Astrocyte of the spinal cord (primary cell): ENCODE measurements at regions not wholly inside any gene's neighbourhood (a gene's known extent, or its start where the extent isn't known, plus 50 kb on each side); places are given as distances from the start of the nearest gene placed in this dataset.

Experiments used
- DNase-seq: peaks from one replicate; pipeline ENCODE4 v3.0.0; 2011; ENCODE audit warnings: low read depth, low spot score
- H3K4me3 ChIP-seq: 2 replicates; pipeline ENCODE4 v1.5.1; 2011; ENCODE audit warnings: low read depth, mild to moderate bottlenecking, low read length, moderate library complexity
- in situ Hi-C: cut with HindIII; loops from 2 replicates; pipeline ENCODE4 v1.10.0; 2017; ENCODE audit warnings: low sequenced_read_pairs
- TF ChIP-seq, protein P1 (sequence below): IDR thresholded peaks from 2 replicates; pipeline ENCODE4 v1.5.1; 2012; ENCODE audit warnings: low read depth, mild to moderate bottlenecking, low read length, inconsistent platforms

- TF ChIP-seq, protein P1, sequence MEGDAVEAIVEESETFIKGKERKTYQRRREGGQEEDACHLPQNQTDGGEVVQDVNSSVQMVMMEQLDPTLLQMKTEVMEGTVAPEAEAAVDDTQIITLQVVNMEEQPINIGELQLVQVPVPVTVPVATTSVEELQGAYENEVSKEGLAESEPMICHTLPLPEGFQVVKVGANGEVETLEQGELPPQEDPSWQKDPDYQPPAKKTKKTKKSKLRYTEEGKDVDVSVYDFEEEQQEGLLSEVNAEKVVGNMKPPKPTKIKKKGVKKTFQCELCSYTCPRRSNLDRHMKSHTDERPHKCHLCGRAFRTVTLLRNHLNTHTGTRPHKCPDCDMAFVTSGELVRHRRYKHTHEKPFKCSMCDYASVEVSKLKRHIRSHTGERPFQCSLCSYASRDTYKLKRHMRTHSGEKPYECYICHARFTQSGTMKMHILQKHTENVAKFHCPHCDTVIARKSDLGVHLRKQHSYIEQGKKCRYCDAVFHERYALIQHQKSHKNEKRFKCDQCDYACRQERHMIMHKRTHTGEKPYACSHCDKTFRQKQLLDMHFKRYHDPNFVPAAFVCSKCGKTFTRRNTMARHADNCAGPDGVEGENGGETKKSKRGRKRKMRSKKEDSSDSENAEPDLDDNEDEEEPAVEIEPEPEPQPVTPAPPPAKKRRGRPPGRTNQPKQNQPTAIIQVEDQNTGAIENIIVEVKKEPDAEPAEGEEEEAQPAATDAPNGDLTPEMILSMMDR = no peak
- H3K4me3 ChIP-seq = no peak overlapping the region
- peak; percentile 18 for DNase-seq
- in situ Hi-C loops = no loop called here
Measured at GRCh38 chrX:40952855-40953254, 132.4 kb upstream of the USP9X start.

DNA sequence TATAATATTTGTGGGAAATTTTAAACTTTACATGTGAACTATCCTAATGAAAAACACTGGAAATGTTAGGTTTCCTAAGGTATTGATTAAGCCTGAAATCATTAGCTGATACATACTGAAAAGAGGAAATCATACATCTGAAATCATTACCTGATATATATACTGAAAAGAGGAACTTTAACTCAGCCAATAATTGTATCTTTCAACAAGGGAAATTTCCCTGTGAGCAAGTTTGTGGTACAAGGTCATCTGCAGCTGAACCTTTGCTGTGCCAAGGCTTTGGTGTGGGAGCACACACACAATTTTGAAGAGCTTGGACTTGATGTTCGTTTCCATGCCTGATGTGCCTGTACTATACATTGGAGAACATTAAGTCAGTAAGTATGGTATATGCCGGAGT lies 131.9 kb upstream of the USP9X start:
- H3K4me3 ChIP-seq = no peak overlapping the region
- TF ChIP-seq, protein P1 = no peak
- in situ Hi-C loops = no loop called here
- DNase-seq = no peak

DNA sequence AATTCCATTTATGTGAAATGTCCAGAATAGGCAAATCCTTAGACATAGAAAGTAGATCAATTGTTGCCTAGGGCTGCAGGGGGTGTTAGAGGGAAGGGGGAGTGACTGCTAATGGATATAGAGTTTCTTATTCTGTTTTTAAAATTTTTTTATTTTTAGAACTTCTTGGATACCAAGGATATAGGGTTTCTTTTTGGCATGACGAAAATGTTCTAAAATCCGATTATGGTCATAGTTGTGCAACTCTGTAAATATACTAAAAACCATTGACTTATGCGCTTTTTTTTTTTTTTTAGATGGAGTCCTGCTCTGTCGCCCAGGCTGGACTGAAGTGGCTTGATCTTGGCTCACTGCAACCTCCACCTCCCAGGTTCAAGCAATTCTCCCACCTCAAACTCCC lies 125.2 kb upstream of the USP9X start:
- in situ Hi-C loops = no loop called here
- TF ChIP-seq, protein P1 = no peak
- no peak for DNase-seq
- no peak overlapping the region for H3K4me3 ChIP-seq

- in situ Hi-C loops = no loop called here
- TF ChIP-seq, protein P1 = no peak
- no peak for DNase-seq
- H3K4me3 ChIP-seq = no peak overlapping the region
Measured at GRCh38 chrX:40962793-40963407, 122.3 kb upstream of the USP9X start.

DNA sequence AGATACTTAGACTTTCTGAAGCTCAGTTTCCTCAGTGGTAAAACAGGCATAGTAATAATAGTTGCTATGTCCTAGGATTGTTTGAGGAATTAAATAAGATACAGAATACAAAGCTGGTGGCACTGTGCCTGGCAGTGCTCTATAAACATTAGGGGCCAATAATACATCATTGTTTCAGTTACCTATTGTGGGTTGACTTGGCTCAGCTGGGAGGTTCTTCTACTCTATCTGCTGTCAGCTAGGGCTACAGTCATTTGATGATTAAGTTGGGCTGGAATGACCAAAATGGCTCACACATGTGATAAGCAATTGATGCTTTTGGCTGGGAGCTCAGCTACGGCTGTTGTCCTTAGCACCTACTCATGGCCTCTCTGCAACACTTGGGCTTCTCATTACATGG lies 121.2 kb upstream of the USP9X start:
- in situ Hi-C loops = no loop called here
- TF ChIP-seq, protein P1 = no peak
- H3K4me3 ChIP-seq = no peak overlapping the region
- no peak for DNase-seq

DNA sequence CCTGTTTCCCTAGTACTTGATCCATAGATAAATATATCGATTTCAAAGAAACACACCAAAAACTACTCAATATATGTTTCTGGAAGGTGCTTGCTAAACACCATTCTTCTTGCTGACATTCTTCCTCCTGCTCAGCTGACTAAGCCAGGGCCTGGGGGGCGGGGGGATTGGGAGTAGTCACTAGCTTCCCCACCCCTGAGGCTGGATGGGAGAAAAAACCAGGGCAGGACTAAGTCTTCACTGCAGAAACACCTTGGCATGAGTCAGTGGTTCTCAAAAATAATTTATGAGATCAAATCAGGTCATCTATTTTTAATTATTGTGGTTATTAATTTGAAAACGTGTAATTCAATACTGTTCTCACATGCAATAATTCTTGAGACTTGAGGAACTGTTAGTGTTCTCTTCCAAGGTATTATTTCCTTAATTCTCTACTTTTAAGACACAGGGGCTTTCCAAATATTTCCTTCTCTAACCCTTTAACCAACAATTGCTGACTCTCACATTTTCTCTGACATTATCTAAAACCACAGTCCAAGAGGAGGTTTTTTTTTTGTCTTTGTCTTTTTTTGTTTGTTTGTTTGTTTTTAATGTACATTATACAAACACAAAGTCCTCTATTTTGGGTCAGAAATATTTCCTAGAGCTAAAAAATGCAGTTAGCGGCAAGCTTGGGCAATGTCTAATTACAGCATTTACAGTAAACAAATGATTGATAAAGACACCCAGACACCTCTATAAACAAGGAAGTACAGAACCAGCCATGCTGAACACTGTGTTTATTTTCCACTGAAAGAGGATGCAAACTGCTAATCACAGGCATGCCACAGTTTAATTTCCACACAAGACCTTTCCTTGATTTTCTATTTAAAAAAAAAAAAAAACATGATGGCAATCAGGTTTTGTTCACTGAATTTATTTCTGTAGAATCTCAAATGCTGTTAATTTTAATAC lies 120.3 kb upstream of the USP9X start:
- no peak overlapping the region for H3K4me3 ChIP-seq
- TF ChIP-seq, protein P1 = no peak
- no peak for DNase-seq
- in situ Hi-C loops = no loop called here
